Tibial nerve (tissue), 4 donors: ENCODE measurements at regions not wholly inside any gene's neighbourhood (a gene's known extent, or its start where the extent isn't known, plus 50 kb on each side); places are given as distances from the start of the nearest gene placed in this dataset.

ENCODE experiments used
- EP300 ChIP-seq, 2 donors: sonication (generic); formaldehyde crosslinking; IDR thresholded peaks; one replicate each; pipeline ENCODE4 v1.6.1; 2017; ENCODE audit warnings: antibody characterized with exemption in 2 of 2, mild to moderate bottlenecking in 1 of 2
- POLR2A ChIP-seq, 2 donors: fragments of 450-650 bp; IDR thresholded peaks; one replicate each; pipeline ENCODE4 v1.6.1; 2017; ENCODE audit warnings: antibody characterized with exemption in 2 of 2, mild to moderate bottlenecking in 2 of 2, moderate library complexity in 2 of 2
- TF ChIP-seq, protein P1 (sequence below), 5 experiments: fragments of 200-600 bp in 3 of 5; fragments of 450-650 bp in 2 of 5; sonication (generic) in 3 of 5; IDR thresholded peaks; one replicate each; pipeline ENCODE4 v1.5.1; 2016 to 2019; ENCODE audit warnings: antibody characterized with exemption in 5 of 5, mild to moderate bottlenecking in 3 of 5, moderate library complexity in 2 of 5

DNA sequence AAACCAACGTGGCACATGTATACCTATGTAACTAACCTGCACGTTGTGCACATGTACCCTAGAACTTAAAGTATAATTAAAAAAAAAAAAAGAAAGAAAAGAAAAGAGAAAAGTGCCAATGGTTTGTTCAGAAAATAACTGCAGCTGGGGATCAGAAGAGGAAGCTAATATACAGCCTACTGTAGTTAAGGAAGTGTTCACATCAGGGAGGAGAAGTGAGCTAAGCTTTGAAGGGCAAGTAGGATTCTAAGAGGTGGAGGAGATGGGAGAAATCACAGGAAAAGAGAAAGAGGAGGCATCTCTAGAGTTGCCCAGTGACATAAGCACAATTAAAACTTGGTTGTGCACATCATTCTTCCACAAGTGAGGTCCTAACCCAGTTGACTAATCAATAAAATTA lies 214.4 kb upstream of the DTNBP1 start:
- TF ChIP-seq, protein P1, sequence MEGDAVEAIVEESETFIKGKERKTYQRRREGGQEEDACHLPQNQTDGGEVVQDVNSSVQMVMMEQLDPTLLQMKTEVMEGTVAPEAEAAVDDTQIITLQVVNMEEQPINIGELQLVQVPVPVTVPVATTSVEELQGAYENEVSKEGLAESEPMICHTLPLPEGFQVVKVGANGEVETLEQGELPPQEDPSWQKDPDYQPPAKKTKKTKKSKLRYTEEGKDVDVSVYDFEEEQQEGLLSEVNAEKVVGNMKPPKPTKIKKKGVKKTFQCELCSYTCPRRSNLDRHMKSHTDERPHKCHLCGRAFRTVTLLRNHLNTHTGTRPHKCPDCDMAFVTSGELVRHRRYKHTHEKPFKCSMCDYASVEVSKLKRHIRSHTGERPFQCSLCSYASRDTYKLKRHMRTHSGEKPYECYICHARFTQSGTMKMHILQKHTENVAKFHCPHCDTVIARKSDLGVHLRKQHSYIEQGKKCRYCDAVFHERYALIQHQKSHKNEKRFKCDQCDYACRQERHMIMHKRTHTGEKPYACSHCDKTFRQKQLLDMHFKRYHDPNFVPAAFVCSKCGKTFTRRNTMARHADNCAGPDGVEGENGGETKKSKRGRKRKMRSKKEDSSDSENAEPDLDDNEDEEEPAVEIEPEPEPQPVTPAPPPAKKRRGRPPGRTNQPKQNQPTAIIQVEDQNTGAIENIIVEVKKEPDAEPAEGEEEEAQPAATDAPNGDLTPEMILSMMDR (IDR thresholded peaks at IDR 0.05), result no peak
- TF ChIP-seq POLR2A (IDR thresholded peaks at IDR 0.05), result no peak
- TF ChIP-seq EP300 (IDR thresholded peaks at IDR 0.05), result no peak
